Stimulated activated naive CD4-positive, alpha-beta T cell (primary cell): ENCODE measurements at regions not wholly inside any gene's neighbourhood (a gene's known extent, or its start where the extent isn't known, plus 50 kb on each side); places are given as distances from the start of the nearest gene placed in this dataset.
"Not testable (repeated sequence)": the region's sequence is repeated elsewhere in the genome, so short reads cannot be mapped to it uniquely, and the experiment has no call there.

ENCODE experiments used
- DNase-seq, 6 experiments: peaks; one replicate each; lab custom pipeline; 2025; lab: John Stamatoyannopoulos, UW

DNA sequence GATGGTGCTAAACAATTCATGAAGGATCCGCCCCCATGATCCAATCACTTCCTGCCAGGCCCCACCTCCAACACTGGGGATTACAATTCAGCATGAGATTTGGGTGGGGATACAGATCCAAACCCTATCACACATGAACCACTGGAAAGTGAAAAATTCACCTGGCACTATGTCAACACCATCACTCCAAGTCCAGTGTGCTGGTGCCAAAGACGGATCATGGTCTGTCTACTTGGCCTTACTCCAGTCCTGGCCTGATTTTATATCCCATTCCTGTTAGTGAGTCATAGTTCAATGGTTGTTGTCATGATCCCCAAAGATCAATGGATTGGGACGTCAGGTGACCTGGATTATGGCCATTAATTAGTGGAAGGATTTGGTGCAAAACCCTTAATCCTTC is 147.4 kb upstream of the RPS23 start:
- no peak for DNase-seq

- DNase-seq = no peak
These were observed 146.1 kb upstream of the RPS23 start for GRCh38 chr5:82424211-82424610.

DNA sequence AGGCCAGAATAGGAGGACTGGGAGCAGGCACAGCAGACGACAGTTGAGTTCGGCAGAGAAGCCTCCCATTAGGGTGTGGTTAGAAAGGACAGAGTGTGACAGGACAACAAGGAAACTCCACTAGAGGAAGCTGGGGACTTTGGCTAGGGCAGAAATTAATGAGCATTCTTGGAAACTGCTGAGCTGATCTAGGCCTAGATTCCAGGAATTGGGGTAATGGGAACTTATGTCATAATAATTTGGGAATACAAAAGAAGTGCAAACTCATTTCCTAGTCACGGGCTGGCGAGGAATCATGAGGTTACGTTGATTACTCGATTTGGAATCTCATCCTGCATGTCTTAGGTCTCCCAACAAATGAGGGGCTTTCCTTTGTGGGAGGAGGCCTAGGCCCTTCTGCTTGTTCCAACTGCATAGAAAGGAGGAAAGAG is 144.6 kb upstream of the RPS23 start:
- no peak for DNase-seq

DNA sequence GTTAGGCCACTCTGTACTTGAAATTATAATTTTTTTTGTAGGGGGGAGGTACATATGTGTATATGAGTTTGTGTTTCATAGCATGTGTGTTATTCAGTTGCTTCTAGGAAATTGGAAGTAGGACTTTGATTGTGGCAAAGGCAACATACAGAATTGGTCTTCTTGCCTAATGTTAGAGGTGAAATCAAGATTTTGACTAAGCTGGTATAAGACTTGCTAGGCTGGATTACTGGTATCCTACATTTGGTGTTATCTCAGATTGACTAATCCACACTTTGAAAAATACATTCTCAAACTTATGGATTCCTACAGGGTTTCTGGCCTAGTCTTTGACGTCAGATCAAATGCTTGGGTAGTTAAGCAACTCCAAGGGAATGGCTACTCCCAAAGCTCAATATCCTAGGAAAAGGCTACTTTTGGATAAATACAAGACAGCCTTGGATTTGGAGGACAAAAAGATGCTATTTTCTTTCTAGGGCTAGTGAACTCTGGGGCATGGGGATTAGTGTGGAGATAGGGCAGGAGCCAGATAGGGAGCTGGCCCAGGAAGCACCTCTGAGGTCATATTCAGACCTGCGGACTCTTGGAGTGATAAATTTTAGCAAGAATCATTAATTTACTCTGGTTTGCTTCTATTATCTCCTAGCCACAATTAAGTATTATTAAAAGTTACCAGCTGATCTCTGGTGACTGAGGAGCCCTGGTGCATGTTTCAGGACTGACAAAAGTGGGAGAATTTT is 144.0 kb upstream of the RPS23 start:
- no peak for DNase-seq

DNA sequence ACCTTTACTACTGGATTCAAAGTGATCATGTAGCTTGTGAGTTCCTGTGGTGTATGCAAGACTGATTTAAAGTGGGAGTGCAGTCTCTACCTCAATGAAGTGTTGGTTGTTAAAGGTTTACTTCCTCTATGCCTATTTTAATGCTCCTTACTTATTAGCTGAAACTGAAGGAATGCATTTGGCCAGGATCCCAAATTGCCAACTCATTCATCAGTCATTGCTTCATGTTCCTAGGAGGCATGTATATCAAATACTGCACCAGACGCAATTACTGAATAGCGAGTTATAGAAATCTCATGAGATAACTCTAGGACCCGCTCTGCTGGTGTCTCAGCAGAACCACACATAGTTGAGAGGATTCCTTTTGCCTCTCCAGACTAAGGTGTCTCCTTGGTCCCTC is 143.0 kb upstream of the RPS23 start:
- DNase-seq = no peak

- not testable (repeated sequence) for DNase-seq
These were observed 142.4 kb upstream of the RPS23 start for GRCh38 chr5:82420524-82420923.

- no peak for DNase-seq
These were observed 141.6 kb upstream of the RPS23 start for GRCh38 chr5:82419559-82420332.

DNA sequence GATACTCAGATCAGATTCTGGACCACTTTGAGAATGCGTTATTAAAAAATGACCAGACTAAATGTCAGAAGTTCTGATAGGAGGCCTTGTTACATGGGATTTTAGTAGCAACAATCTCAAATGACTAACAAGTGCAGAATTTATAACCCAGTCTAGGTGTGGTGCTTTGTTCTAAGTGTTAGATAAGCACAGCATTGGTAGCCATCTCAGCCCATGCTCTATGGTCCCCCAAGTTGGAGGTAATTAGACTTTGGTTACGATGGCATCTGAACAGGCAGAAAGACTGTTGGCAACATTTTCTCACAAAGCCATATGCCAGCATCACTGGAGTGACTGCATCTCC is 140.4 kb upstream of the RPS23 start:
- DNase-seq = no peak

GRCh38 chr5:82417776-82418607 is 139.8 kb upstream of the RPS23 start:
- no peak for DNase-seq

- no peak for DNase-seq
These were observed 138.4 kb upstream of the RPS23 start for GRCh38 chr5:82416512-82416911.

DNA sequence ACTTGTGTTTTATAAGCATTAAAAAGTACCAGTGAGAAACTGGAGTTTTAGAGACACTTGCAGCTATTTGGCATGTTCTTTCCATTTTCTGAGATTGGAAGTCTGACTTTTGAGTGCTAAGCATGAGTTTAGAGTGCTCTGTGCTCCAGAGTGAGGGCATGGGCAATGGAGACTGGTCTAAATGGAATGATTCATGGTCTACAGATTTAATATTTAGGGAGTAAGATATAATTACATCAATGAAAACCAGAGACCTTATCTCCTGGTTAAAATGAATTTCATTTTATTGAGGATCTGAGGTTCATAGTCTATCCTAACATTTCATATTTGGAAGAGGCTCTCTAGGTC is 135.9 kb upstream of the RPS23 start:
- DNase-seq = no peak

DNA sequence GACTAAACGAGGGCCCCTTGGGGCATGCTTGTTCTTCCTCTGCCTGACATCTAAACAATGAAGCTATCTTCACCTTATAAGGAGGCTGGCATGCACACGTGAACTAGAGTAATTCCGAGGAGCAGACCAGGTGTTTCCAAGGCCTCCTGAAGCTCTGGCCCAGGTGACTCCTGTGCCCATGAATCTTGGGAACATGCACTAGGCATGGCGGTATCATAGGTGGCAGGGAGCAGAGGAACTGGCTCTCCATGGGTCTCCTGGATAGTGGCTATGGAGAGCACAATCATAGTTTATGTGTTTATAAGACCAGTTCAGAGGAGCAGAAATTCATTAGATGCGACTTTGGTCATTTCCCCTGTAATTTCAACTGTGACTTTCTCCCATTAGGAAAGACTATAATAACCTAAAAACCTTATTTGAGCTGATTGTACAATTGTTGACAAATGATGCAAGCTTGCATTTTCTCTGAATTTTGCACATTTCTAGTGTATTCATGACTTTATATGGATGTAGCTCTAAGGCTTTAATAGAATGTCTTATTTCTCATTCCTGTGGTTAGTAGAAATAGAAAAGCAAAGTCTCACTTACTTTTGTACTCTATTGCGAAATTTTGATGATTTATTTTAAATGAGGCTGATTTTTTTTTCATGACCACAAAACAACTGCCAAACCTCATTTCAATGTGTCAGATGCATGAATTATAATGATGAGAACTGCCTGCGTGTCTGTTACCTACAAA is 135.3 kb upstream of the RPS23 start:
- DNase-seq = no peak

DNA sequence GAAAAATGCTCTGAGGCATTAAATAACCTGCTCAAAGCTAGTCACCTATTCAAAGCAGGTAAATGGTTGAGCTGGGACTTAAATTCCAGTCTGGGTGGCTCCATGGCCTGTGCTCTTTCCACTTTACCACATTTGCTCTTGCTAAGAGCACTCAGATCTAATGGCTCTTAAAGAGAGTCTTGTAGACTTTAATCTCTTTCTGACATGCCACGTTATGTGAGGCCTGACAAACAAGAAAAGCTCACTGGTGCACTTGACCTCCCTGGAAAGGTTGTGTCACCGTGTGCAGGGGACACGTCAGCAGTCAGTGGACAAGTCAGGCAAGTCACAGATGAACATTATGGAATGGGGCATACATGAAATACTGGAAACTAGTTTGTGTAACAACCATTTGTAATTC is 129.9 kb upstream of the RPS23 start:
- DNase-seq = no peak

- no peak for DNase-seq
These were observed 128.1 kb upstream of the RPS23 start for GRCh38 chr5:82406205-82406773.

GRCh38 chr5:82405618-82406204 is 127.6 kb upstream of the RPS23 start:
- no peak for DNase-seq

- no peak for DNase-seq
These were observed 127.0 kb upstream of the RPS23 start for GRCh38 chr5:82405161-82405560.

- no peak for DNase-seq
These were observed 126.3 kb upstream of the RPS23 start for GRCh38 chr5:82404382-82404945.

DNA sequence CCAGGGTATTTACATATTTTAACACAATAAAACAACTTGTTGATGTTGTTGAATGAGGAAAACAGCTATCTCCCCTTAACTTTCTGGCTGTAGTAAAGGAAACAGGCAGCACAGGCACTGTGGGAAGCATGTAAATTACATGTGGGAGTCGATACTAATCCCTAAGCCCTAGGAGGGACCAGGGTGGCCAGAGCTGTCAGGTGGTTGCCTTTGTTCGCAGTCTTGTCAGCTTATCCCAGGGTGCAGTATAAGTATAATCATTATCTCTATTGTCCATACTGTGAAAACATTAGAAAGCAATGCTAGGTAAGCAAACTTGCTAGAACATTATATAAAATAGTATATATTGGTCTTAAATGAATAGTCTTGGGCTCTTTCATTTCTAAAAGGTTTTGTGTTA is 125.6 kb upstream of the RPS23 start:
- DNase-seq = no peak

- no peak for DNase-seq
These were observed 124.9 kb upstream of the RPS23 start for GRCh38 chr5:82403026-82403425.

GRCh38 chr5:82399111-82399510 is 121.0 kb upstream of the RPS23 start:
- no peak for DNase-seq

DNA sequence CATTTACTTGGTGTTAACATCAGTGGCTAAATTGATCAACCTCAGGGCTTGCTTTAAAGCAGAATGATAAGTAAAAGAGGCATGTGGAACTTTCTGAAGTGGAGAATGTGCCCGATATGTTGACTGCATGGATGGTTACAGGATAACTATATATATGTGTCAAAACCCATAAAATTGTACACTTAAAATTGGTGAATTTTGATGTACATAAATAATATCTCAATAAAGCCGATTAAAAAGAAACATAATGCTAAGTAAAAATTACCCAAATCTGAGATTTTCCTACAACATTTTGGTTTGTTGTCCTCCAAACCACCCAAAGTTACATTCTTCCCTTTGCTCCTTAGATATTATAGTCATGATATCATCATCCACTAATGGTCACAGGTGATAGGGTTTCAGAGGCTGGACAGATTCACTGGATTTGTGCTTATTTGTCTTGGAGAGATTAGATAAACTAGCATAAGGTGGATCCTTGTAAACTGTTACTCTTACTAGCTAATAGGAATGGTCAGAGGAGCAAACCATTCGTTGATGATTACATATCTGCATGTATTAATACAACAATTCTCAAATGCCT is 119.7 kb upstream of the RPS23 start:
- no peak for DNase-seq
